ENCODE measurements at regions not wholly inside any gene's neighbourhood (a gene's known extent, or its start where the extent isn't known, plus 50 kb on each side); places are given as distances from the start of the nearest gene placed in this dataset.

DNA sequence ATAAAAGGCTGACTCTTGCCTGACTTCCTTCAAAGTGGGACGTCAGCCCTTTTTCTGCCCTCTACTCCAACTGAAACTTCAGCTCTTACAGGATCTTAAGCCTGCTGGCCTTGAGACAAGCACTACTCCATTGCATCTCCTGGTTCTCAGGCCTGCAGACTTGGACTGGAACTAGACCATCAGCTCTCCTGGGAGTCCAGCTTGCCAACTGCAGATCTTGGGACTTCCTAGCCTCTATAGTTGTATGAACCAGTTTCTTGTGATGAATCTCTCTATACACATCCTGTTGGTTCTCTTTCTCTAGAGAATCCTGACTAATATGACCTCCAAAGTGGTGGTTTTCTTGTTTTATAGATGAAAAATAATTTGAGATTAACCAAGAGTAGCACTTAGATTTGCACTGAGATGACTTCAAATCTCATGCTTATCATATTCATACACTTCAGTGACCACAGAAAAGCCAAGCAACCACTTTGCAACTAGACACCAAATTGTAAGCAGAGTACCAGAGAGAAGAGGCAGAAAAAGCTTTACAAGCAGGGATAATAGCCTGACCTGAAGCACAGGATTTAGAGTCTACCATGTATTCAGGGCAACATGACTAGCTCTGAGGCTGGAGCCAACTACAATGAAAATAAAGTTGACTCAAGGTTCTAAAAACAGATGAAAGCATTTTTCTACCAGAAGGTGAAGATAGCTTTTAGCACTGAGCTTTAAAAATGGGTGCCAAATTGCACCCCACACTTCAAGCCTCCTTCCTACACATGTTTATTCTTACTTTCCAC, 661.3 kb upstream of the USP24 start:
- Histone ChIP-seq H3K36me3 (ENCODE audit: insufficient read depth, low read length) (no peaks in the 10 kb centered on the region), H3K79me2 (ENCODE audit: insufficient read depth, low read length) (no peaks in the 10 kb centered on the region), H3K4me3 (ENCODE audit: low read depth, low read length, poor library complexity, severe bottlenecking) (no peak overlapping the region), H2AFZ (ENCODE audit: low read length) (no peak overlapping the region), H3K27me3 (ENCODE audit: insufficient read depth, low read length) (no peaks in the 10 kb centered on the region), H3K4me1 (ENCODE audit: insufficient read depth, low read length, severe bottlenecking) (no peaks in the 10 kb centered on the region), H4K20me1 (ENCODE audit: insufficient read depth, low read length) (no peaks in the 10 kb centered on the region), H3K9ac (ENCODE audit: low read length) (no peak overlapping the region), H3K9me2 (ENCODE audit: low read depth, low read length) (no peaks in the 10 kb centered on the region), H3K9me3 (ENCODE audit: low read length) (no peaks in the 10 kb centered on the region), H3F3A (ENCODE audit: insufficient read depth, low read length) (no peaks in the 10 kb centered on the region), H3K4me2 (ENCODE audit: low read length) (no peak overlapping the region), H3K27ac (ENCODE audit: low read depth, low read length, poor library complexity, severe bottlenecking) (no peak overlapping the region)
- no peak for TF ChIP-seq EZH2 (IDR thresholded peaks at IDR 0.05; ENCODE audit: borderline replicate concordance, low read length)
- TF ChIP-seq, protein P1, sequence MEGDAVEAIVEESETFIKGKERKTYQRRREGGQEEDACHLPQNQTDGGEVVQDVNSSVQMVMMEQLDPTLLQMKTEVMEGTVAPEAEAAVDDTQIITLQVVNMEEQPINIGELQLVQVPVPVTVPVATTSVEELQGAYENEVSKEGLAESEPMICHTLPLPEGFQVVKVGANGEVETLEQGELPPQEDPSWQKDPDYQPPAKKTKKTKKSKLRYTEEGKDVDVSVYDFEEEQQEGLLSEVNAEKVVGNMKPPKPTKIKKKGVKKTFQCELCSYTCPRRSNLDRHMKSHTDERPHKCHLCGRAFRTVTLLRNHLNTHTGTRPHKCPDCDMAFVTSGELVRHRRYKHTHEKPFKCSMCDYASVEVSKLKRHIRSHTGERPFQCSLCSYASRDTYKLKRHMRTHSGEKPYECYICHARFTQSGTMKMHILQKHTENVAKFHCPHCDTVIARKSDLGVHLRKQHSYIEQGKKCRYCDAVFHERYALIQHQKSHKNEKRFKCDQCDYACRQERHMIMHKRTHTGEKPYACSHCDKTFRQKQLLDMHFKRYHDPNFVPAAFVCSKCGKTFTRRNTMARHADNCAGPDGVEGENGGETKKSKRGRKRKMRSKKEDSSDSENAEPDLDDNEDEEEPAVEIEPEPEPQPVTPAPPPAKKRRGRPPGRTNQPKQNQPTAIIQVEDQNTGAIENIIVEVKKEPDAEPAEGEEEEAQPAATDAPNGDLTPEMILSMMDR (IDR thresholded peaks at IDR 0.05; ENCODE audit: low read length) = no peak

DNA sequence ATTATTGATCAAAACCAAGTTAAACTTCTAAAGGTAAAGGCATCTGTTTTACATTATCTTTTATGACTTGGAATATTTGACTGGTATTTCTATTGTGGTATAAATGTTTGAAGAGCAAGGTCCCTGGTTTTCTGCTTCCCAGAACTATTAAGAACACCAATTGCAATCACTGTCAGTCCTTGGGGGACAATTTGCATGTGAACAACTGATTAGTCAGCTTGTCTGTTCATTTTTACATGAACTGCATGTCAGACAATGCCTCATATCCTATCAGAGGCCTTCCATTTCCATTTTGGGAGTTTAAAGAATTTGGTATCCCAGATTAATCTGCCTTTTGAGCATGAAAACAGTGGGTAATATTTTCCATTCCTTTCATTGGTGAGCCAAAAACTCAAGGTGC, 654.9 kb upstream of the USP24 start:
- no peak overlapping the region for H3K4me2 ChIP-seq (ENCODE audit: low read length)

DNA sequence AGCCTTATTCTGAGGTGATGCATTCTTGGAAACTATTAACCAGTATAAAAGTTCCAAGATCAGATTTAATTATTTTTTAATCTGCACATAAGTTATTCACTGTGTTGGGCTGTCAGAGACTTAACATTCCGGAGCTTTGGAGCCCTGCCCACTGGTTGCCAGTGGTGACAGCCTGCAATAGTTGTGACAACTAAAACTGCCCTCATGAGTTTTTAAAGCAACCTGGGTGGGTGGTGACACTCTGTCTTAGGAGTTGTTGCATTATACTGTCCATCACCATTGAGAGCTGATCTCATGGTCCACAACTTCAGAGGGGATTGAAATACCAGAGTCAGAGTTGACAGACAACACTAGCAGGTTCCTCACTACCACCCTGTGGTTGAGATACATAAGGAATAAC, 653.9 kb upstream of the USP24 start:
- H3K9me2 ChIP-seq (ENCODE audit: low read depth, low read length) = no peaks in the 10 kb centered on the region
- H4K20me1 ChIP-seq (ENCODE audit: insufficient read depth, low read length) = no peaks in the 10 kb centered on the region
- no peak overlapping the region for H2AFZ ChIP-seq (ENCODE audit: low read length)
- H3K4me1 ChIP-seq (ENCODE audit: insufficient read depth, low read length, severe bottlenecking) = no peaks in the 10 kb centered on the region
- no peak overlapping the region for H3K27ac ChIP-seq (ENCODE audit: low read depth, low read length, poor library complexity, severe bottlenecking)
- no peak overlapping the region for H3K4me2 ChIP-seq (ENCODE audit: low read length)
- H3K27me3 ChIP-seq (ENCODE audit: insufficient read depth, low read length) = no peaks in the 10 kb centered on the region
- no peaks in the 10 kb centered on the region for H3K36me3 ChIP-seq (ENCODE audit: insufficient read depth, low read length)
- H3F3A ChIP-seq (ENCODE audit: insufficient read depth, low read length) = no peaks in the 10 kb centered on the region
- H3K4me3 ChIP-seq (ENCODE audit: low read depth, low read length, poor library complexity, severe bottlenecking) = no peak overlapping the region
- H3K9ac ChIP-seq (ENCODE audit: low read length) = no peak overlapping the region
- no peaks in the 10 kb centered on the region for H3K79me2 ChIP-seq (ENCODE audit: insufficient read depth, low read length)
- TF ChIP-seq EZH2 (IDR thresholded peaks at IDR 0.05; ENCODE audit: borderline replicate concordance, low read length) = no peak
- TF ChIP-seq, protein P1 (IDR thresholded peaks at IDR 0.05; ENCODE audit: low read length) = no peak
- no peaks in the 10 kb centered on the region for H3K9me3 ChIP-seq (ENCODE audit: low read length)

More for the DNA sequence above, 654.9 kb upstream of the USP24 start:
- H3K27me3 ChIP-seq (ENCODE audit: insufficient read depth, low read length) = no peaks in the 10 kb centered on the region
- H3K9ac ChIP-seq (ENCODE audit: low read length) = no peak overlapping the region
- no peaks in the 10 kb centered on the region for H3K36me3 ChIP-seq (ENCODE audit: insufficient read depth, low read length)
- no peaks in the 10 kb centered on the region for H3K9me2 ChIP-seq (ENCODE audit: low read depth, low read length)
- H3K4me1 ChIP-seq (ENCODE audit: insufficient read depth, low read length, severe bottlenecking) = no peaks in the 10 kb centered on the region
- TF ChIP-seq, protein P1 (IDR thresholded peaks at IDR 0.05; ENCODE audit: low read length) = no peak
- no peak for TF ChIP-seq EZH2 (IDR thresholded peaks at IDR 0.05; ENCODE audit: borderline replicate concordance, low read length)
- H3K27ac ChIP-seq (ENCODE audit: low read depth, low read length, poor library complexity, severe bottlenecking) = no peak overlapping the region
- no peaks in the 10 kb centered on the region for H4K20me1 ChIP-seq (ENCODE audit: insufficient read depth, low read length)
- no peaks in the 10 kb centered on the region for H3K79me2 ChIP-seq (ENCODE audit: insufficient read depth, low read length)
- no peak overlapping the region for H3K4me3 ChIP-seq (ENCODE audit: low read depth, low read length, poor library complexity, severe bottlenecking)
- H3K9me3 ChIP-seq (ENCODE audit: low read length) = no peaks in the 10 kb centered on the region
- no peaks in the 10 kb centered on the region for H3F3A ChIP-seq (ENCODE audit: insufficient read depth, low read length)
- H2AFZ ChIP-seq (ENCODE audit: low read length) = no peak overlapping the region
